GM21381 (cell line): ENCODE measurements at regions not wholly inside any gene's neighbourhood (a gene's known extent, or its start where the extent isn't known, plus 50 kb on each side); places are given as distances from the start of the nearest gene placed in this dataset.
"Not testable (repeated sequence)": the region's sequence is repeated elsewhere in the genome, so short reads cannot be mapped to it uniquely, and the experiment has no call there.

Experiments
- ATAC-seq: cut with Tn5 transposase; IDR thresholded peaks from one replicate; pipeline ENCODE4 v1.9.1; 2021; ENCODE audit warnings: mild to moderate bottlenecking, moderate library complexity; ENCODE audit not compliant: unreplicated experiment

GRCh38 chr5:23451156-23451555 lies 56.3 kb upstream of the PRDM9 start:
- ATAC-seq = no peak

GRCh38 chr5:23450187-23450586 lies 57.2 kb upstream of the PRDM9 start:
- no peak for ATAC-seq

- ATAC-seq = no peak
These were observed 58.8 kb upstream of the PRDM9 start for GRCh38 chr5:23448627-23449026.

GRCh38 chr5:23446424-23446823 lies 61.0 kb upstream of the PRDM9 start:
- ATAC-seq = no peak

GRCh38 chr5:23445573-23445972 lies 61.8 kb upstream of the PRDM9 start:
- no peak for ATAC-seq

GRCh38 chr5:23440703-23441102 lies 66.7 kb upstream of the PRDM9 start:
- no peak for ATAC-seq

GRCh38 chr5:23437011-23437410 lies 70.4 kb upstream of the PRDM9 start:
- ATAC-seq = no peak

- ATAC-seq = no peak
These were observed 73.7 kb upstream of the PRDM9 start for GRCh38 chr5:23433534-23434315.

GRCh38 chr5:23428705-23429104 lies 78.7 kb upstream of the PRDM9 start:
- ATAC-seq = no peak

- not testable (repeated sequence) for ATAC-seq
These were observed 87.2 kb upstream of the PRDM9 start for GRCh38 chr5:23420214-23420613.

- ATAC-seq = no peak
These were observed 88.3 kb upstream of the PRDM9 start for GRCh38 chr5:23419115-23419514.

GRCh38 chr5:23412515-23412914 lies 94.9 kb upstream of the PRDM9 start:
- no peak for ATAC-seq

GRCh38 chr5:23411994-23412393 lies 95.4 kb upstream of the PRDM9 start:
- no peak for ATAC-seq

GRCh38 chr5:23411200-23411599 lies 96.2 kb upstream of the PRDM9 start:
- ATAC-seq = no peak

GRCh38 chr5:23410775-23411174 lies 96.6 kb upstream of the PRDM9 start:
- not testable (repeated sequence) for ATAC-seq

GRCh38 chr5:23405316-23406068 lies 101.9 kb upstream of the PRDM9 start:
- no peak for ATAC-seq

- ATAC-seq = no peak
These were observed 104.8 kb upstream of the PRDM9 start for GRCh38 chr5:23402585-23402984.

GRCh38 chr5:23400951-23401350 lies 106.5 kb upstream of the PRDM9 start:
- no peak for ATAC-seq

- no peak for ATAC-seq
These were observed 111.1 kb upstream of the PRDM9 start for GRCh38 chr5:23396346-23396745.

GRCh38 chr5:23389291-23390101 lies 117.9 kb upstream of the PRDM9 start:
- no peak for ATAC-seq

GRCh38 chr5:23385036-23385435 lies 122.4 kb upstream of the PRDM9 start:
- no peak for ATAC-seq
